Panc1 (cell line): ENCODE measurements at regions not wholly inside any gene's neighbourhood (a gene's known extent, or its start where the extent isn't known, plus 50 kb on each side); places are given as distances from the start of the nearest gene placed in this dataset.

ENCODE experiments used
- POLR2AphosphoS5 ChIP-seq: IDR thresholded peaks from 2 replicates; pipeline ENCODE4 v1.6.1; 2012; ENCODE audit warnings: mild to moderate bottlenecking, low read depth, low read length, moderate library complexity
- TF ChIP-seq, protein P1 (sequence below): fragments of 450-650 bp; IDR thresholded peaks from 2 replicates; pipeline ENCODE4 v1.5.1; 2017; ENCODE audit warnings: mild to moderate bottlenecking
- TF ChIP-seq, protein P2 (sequence below), 2 experiments: IDR thresholded peaks; 2 replicates each; pipeline ENCODE4 v1.6.1; 2011 to 2012; ENCODE audit warnings: low read depth in 2 of 2, control low read depth in 1 of 2, low read length in 1 of 2, mild to moderate bottlenecking in 1 of 2, moderate library complexity in 1 of 2; ENCODE audit not compliant: insufficient read depth in 1 of 2

DNA sequence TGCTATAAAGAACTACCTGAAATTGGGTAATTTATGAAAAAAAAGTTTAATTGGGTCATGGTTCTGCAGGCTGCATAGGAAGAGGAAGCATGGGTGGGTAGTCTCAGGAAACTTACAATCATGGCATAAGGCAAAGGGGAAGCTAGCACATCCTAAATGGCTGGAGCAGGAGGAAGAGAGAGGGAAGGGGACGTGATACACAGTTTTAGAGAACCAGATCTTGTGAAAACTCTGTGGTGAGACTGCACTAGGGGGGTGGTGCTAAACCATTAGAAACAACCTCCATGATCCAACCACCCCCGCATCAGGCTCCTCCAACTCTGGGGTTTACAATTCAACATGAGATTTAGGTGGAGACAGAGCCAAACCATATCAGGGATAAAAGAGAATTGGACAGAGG is 624.2 kb downstream of the PRR16 start:
- TF ChIP-seq, protein P1, sequence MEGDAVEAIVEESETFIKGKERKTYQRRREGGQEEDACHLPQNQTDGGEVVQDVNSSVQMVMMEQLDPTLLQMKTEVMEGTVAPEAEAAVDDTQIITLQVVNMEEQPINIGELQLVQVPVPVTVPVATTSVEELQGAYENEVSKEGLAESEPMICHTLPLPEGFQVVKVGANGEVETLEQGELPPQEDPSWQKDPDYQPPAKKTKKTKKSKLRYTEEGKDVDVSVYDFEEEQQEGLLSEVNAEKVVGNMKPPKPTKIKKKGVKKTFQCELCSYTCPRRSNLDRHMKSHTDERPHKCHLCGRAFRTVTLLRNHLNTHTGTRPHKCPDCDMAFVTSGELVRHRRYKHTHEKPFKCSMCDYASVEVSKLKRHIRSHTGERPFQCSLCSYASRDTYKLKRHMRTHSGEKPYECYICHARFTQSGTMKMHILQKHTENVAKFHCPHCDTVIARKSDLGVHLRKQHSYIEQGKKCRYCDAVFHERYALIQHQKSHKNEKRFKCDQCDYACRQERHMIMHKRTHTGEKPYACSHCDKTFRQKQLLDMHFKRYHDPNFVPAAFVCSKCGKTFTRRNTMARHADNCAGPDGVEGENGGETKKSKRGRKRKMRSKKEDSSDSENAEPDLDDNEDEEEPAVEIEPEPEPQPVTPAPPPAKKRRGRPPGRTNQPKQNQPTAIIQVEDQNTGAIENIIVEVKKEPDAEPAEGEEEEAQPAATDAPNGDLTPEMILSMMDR, result no peak
- TF ChIP-seq, protein P2, sequence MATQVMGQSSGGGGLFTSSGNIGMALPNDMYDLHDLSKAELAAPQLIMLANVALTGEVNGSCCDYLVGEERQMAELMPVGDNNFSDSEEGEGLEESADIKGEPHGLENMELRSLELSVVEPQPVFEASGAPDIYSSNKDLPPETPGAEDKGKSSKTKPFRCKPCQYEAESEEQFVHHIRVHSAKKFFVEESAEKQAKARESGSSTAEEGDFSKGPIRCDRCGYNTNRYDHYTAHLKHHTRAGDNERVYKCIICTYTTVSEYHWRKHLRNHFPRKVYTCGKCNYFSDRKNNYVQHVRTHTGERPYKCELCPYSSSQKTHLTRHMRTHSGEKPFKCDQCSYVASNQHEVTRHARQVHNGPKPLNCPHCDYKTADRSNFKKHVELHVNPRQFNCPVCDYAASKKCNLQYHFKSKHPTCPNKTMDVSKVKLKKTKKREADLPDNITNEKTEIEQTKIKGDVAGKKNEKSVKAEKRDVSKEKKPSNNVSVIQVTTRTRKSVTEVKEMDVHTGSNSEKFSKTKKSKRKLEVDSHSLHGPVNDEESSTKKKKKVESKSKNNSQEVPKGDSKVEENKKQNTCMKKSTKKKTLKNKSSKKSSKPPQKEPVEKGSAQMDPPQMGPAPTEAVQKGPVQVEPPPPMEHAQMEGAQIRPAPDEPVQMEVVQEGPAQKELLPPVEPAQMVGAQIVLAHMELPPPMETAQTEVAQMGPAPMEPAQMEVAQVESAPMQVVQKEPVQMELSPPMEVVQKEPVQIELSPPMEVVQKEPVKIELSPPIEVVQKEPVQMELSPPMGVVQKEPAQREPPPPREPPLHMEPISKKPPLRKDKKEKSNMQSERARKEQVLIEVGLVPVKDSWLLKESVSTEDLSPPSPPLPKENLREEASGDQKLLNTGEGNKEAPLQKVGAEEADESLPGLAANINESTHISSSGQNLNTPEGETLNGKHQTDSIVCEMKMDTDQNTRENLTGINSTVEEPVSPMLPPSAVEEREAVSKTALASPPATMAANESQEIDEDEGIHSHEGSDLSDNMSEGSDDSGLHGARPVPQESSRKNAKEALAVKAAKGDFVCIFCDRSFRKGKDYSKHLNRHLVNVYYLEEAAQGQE (IDR thresholded peaks at IDR 0.05; ENCODE audit: insufficient read depth in 1 of 2, low read depth in 2 of 2, low read length in 1 of 2), result no peak
- TF ChIP-seq POLR2AphosphoS5, result no peak
